MV-4-11 (cell line): ENCODE measurements at regions not wholly inside any gene's neighbourhood (a gene's known extent, or its start where the extent isn't known, plus 50 kb on each side); places are given as distances from the start of the nearest gene placed in this dataset.
"Not testable (repeated sequence)": the region's sequence is repeated elsewhere in the genome, so short reads cannot be mapped to it uniquely, and the experiment has no call there.

Experiments used
- DNase-seq: peaks from one replicate; lab custom pipeline; 2025; lab: John Stamatoyannopoulos, UW

- no peak for DNase-seq
These were observed 123.8 kb upstream of the VLDLR start for GRCh38 chr9:2497666-2498400.

GRCh38 chr9:2502210-2502609, 119.4 kb upstream of the VLDLR start:
- no peak for DNase-seq

- DNase-seq = no peak
These were observed 118.8 kb upstream of the VLDLR start for GRCh38 chr9:2502760-2503159.

GRCh38 chr9:2506321-2506720, 115.3 kb upstream of the VLDLR start:
- no peak for DNase-seq

GRCh38 chr9:2523591-2523990, 98.0 kb upstream of the VLDLR start:
- no peak for DNase-seq

- no peak for DNase-seq
These were observed 97.0 kb upstream of the VLDLR start for GRCh38 chr9:2524601-2525000.

GRCh38 chr9:2525147-2525546, 96.4 kb upstream of the VLDLR start:
- DNase-seq = no peak

- no peak for DNase-seq
These were observed 95.3 kb upstream of the VLDLR start for GRCh38 chr9:2526071-2526828.

GRCh38 chr9:2531481-2531880, 90.1 kb upstream of the VLDLR start:
- DNase-seq = no peak

GRCh38 chr9:2536511-2536910, 85.1 kb upstream of the VLDLR start:
- DNase-seq = no peak

GRCh38 chr9:2545881-2546490, 75.6 kb upstream of the VLDLR start:
- no peak for DNase-seq

- DNase-seq = not testable (repeated sequence)
These were observed 65.5 kb upstream of the VLDLR start for GRCh38 chr9:2555899-2556600.

- DNase-seq = no peak
These were observed 63.9 kb upstream of the VLDLR start for GRCh38 chr9:2557693-2558092.

GRCh38 chr9:2559192-2560152, 62.1 kb upstream of the VLDLR start:
- DNase-seq = no peak

GRCh38 chr9:2560180-2560579, 61.4 kb upstream of the VLDLR start:
- no peak for DNase-seq

GRCh38 chr9:2565676-2566340, 55.8 kb upstream of the VLDLR start:
- no peak for DNase-seq

GRCh38 chr9:2567922-2568321, 53.7 kb upstream of the VLDLR start:
- DNase-seq = no peak

- no peak for DNase-seq
These were observed 52.9 kb upstream of the VLDLR start for GRCh38 chr9:2568689-2569088.

GRCh38 chr9:2570615-2571479, 50.7 kb upstream of the VLDLR start:
- DNase-seq = peak; percentile 100
